Mucosa of descending colon (tissue), 3 donors: ENCODE measurements at regions not wholly inside any gene's neighbourhood (a gene's known extent, or its start where the extent isn't known, plus 50 kb on each side); places are given as distances from the start of the nearest gene placed in this dataset.

Source experiments
- ATAC-seq: fragments of 200-7000 bp; cut with Tn5 transposase; one replicate; pipeline ENCODE4 v1.9.1; 2020; ENCODE audit warnings: mild to moderate bottlenecking, moderate library complexity
- DNase-seq, 3 donors: peaks; one replicate each; pipeline ENCODE4 v3.0.0-alpha.2; 2020
- H3K36me3 ChIP-seq: fragments of 200-600 bp; one replicate; pipeline ENCODE4 v1.8.0; 2021; ENCODE audit warnings: low read depth, mild to moderate bottlenecking
- H3K4me1 ChIP-seq: fragments of 200-600 bp; one replicate; pipeline ENCODE4 v1.8.0; 2021; ENCODE audit warnings: low read depth, mild to moderate bottlenecking
- H3K4me3 ChIP-seq: fragments of 200-600 bp; one replicate; pipeline ENCODE4 v1.8.0; 2021; ENCODE audit warnings: mild to moderate bottlenecking
- H3K9me3 ChIP-seq: fragments of 200-600 bp; one replicate; pipeline ENCODE4 v1.8.0; 2021; ENCODE audit warnings: mild to moderate bottlenecking
- intact Hi-C, 2 donors: fragments of 100-400 bp; cut with DNase I in 1 of 2; cut with micrococcal nuclease in 1 of 2; formaldehyde crosslinking; loops; one replicate each; pipeline versions ENCODE4 v1.11.0 to v1.11.1; 2022; cut with DNase I, micrococcal nuclease
- TF ChIP-seq, protein P1 (sequence below): fragments of 200-600 bp; IDR thresholded peaks from one replicate; pipeline ENCODE4 v1.8.0; 2022; ENCODE audit warnings: antibody characterized with exemption, mild to moderate bottlenecking
- donor health status: DM: no; HTN: no; CAD: no; lungs with moderate emphysema.
- donor health status: DM: no; HTN: no; CAD: no.
- donor health status: DM: no; HTN: yes; CAD: no.

DNA sequence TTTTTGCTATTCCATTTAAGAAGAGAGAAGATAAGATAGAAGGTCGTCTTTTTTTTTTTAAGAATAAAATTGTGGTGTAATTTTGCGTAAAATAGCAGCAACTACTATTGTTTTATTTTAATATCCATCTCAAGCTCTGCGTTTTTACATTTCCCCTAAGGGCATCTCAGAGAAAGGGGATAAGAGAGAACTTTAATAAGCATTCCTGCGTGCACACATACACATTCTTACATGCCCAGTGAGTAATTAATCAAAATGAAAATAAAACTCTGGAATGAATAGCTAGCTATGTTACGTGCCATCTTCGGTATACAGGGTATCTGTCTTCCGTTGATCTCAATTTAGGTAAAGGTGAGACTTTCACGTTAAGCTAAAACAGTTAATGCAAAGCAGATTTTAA lies 200.3 kb upstream of the TENM3 start:
- Histone ChIP-seq H3K9me3 (no peaks in the 10 kb centered on the region), H3K36me3 (no peaks in the 10 kb centered on the region), H3K4me3 (no peak overlapping the region), H3K4me1 (no peaks in the 10 kb centered on the region)
- DNase-seq: no peak
- intact Hi-C loops: no loop called here
- TF ChIP-seq, protein P1, sequence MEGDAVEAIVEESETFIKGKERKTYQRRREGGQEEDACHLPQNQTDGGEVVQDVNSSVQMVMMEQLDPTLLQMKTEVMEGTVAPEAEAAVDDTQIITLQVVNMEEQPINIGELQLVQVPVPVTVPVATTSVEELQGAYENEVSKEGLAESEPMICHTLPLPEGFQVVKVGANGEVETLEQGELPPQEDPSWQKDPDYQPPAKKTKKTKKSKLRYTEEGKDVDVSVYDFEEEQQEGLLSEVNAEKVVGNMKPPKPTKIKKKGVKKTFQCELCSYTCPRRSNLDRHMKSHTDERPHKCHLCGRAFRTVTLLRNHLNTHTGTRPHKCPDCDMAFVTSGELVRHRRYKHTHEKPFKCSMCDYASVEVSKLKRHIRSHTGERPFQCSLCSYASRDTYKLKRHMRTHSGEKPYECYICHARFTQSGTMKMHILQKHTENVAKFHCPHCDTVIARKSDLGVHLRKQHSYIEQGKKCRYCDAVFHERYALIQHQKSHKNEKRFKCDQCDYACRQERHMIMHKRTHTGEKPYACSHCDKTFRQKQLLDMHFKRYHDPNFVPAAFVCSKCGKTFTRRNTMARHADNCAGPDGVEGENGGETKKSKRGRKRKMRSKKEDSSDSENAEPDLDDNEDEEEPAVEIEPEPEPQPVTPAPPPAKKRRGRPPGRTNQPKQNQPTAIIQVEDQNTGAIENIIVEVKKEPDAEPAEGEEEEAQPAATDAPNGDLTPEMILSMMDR: no peak
- no peak for ATAC-seq

- no peak for ATAC-seq
- intact Hi-C loops: no loop called here
- no peaks in the 10 kb centered on the region for H3K36me3 ChIP-seq
- no peaks in the 10 kb centered on the region for H3K4me1 ChIP-seq
- DNase-seq: no peak
- H3K4me3 ChIP-seq: no peak overlapping the region
- TF ChIP-seq, protein P1: no peak
- no peaks in the 10 kb centered on the region for H3K9me3 ChIP-seq
Measured at GRCh38 chr4:182048871-182049270, 194.3 kb upstream of the TENM3 start.

GRCh38 chr4:182056866-182057265 lies 186.3 kb upstream of the TENM3 start:
- DNase-seq (no peak), ATAC-seq (no peak)
- H3K4me3 ChIP-seq: no peak overlapping the region
- TF ChIP-seq, protein P1: no peak
- H3K9me3 ChIP-seq: no peaks in the 10 kb centered on the region
- intact Hi-C loops: no loop called here
- H3K4me1 ChIP-seq: no peaks in the 10 kb centered on the region
- no peaks in the 10 kb centered on the region for H3K36me3 ChIP-seq

DNA sequence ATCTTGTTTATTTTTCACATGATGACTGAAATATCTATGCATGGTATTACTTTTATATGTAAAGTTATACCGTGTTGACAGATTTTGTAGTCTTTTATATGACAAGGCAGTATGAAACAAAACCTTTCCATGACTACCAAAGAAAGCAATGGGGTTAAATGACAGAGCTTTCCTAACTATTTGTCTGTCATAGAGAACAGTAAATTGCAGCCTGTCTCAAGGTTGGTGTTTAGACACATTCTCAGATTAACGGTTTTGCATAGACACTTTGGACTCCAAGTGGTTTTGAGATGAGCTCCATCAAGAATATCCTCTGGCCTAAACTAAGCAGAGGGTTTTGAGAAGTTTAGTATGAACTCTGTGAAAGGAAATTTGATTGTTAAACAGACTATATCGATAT lies 180.7 kb upstream of the TENM3 start:
- H3K4me1 ChIP-seq: no peaks in the 10 kb centered on the region
- ATAC-seq (no peak), DNase-seq (no peak)
- no peaks in the 10 kb centered on the region for H3K36me3 ChIP-seq
- intact Hi-C loops: no loop called here
- TF ChIP-seq, protein P1: no peak
- H3K9me3 ChIP-seq: no peaks in the 10 kb centered on the region
- no peak overlapping the region for H3K4me3 ChIP-seq

DNA sequence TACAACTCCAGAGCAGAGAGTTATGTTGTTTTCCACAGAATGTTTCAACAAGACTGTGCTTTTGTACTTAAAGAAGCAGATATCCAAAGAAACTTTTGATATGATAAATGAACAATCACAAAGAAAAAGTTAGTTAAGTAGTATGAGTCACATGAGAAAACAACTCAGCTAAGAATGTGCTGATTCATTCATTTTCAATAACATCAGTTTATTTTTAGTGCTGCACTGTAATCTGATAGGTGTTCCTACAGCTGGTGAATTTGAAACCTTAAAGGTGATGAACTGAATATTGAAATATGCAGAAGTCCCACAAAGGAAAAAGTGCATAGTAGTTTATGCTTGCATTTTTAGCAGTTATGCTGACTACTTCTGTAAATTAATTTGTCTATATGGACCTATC lies 180.3 kb upstream of the TENM3 start:
- no peaks in the 10 kb centered on the region for H3K4me1 ChIP-seq
- intact Hi-C loops: no loop called here
- H3K9me3 ChIP-seq: no peaks in the 10 kb centered on the region
- TF ChIP-seq, protein P1: no peak
- no peak overlapping the region for H3K4me3 ChIP-seq
- no peaks in the 10 kb centered on the region for H3K36me3 ChIP-seq
- ATAC-seq (no peak), DNase-seq (no peak)

- Histone ChIP-seq H3K4me3 (no peak overlapping the region), H3K36me3 (no peaks in the 10 kb centered on the region), H3K9me3 (no peaks in the 10 kb centered on the region), H3K4me1 (no peaks in the 10 kb centered on the region)
- intact Hi-C loops: no loop called here
- TF ChIP-seq, protein P1: no peak
- ATAC-seq (no peak), DNase-seq (no peak)
Measured at GRCh38 chr4:182063651-182064050, 179.6 kb upstream of the TENM3 start.
